HL-60/S4 (cell line): ENCODE measurements at regions not wholly inside any gene's neighbourhood (a gene's known extent, or its start where the extent isn't known, plus 50 kb on each side); places are given as distances from the start of the nearest gene placed in this dataset.

Experiments
- in situ Hi-C: fragments of 300-500 bp; cut with MboI; formaldehyde crosslinking; loops from 2 replicates; pipeline ENCODE4 v1.14.3; 2022; ENCODE audit warnings: low sequenced_read_pairs

GRCh38 chr11:76721755-76722677 is 51.5 kb upstream of the LRRC32 start:
- in situ Hi-C loops = loop anchor here (10.0 kb wide), 1 partner anchor 193 kb away; no protein-coding TSS in a partner anchor

GRCh38 chr11:76723142-76723541 is 52.6 kb upstream of the LRRC32 start:
- in situ Hi-C loops = loop anchor here (10.0 kb wide), 1 partner anchor 192 kb away; no protein-coding TSS in a partner anchor

- in situ Hi-C loops = loop anchor here (10.0 kb wide), 1 partner anchor 191 kb away; no protein-coding TSS in a partner anchor
Observed at GRCh38 chr11:76723548-76723947, 53.0 kb upstream of the LRRC32 start.

- in situ Hi-C loops = loop anchor here (10.0 kb wide), 1 partner anchor 191 kb away; no protein-coding TSS in a partner anchor
Observed at GRCh38 chr11:76724171-76724768, 53.7 kb upstream of the LRRC32 start.

- in situ Hi-C loops = loop anchor here (10.0 kb wide), 1 partner anchor 187 kb away; no protein-coding TSS in a partner anchor
Observed at GRCh38 chr11:76728227-76728626, 54.9 kb upstream of the TSKU start.

GRCh38 chr11:76728778-76729177 is 54.4 kb upstream of the TSKU start:
- in situ Hi-C loops = loop anchor here (10.0 kb wide), 1 partner anchor 186 kb away; no protein-coding TSS in a partner anchor

DNA sequence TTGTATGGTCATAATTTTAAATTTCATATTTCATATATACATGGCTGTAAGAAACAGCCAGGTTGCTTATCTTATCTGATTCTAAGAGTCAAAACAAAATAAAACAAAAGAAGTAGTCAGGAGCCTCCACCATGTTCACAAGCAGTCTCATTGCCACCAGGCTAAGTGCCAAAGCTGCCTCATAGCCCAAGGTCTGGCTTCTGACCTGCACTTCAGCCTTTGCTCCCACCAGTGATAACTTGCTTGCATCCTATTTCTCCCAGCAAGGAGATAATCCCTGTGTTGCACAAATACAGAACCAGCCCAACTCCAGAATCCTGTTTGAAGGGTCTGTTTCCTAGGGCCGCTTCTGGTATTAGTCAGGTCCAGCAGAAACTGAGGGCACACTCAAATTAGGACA is 53.9 kb upstream of the TSKU start:
- in situ Hi-C loops = loop anchor here (10.0 kb wide), 1 partner anchor 186 kb away; no protein-coding TSS in a partner anchor

GRCh38 chr11:76730887-76731565 is 52.1 kb upstream of the TSKU start:
- in situ Hi-C loops = no loop called here

DNA sequence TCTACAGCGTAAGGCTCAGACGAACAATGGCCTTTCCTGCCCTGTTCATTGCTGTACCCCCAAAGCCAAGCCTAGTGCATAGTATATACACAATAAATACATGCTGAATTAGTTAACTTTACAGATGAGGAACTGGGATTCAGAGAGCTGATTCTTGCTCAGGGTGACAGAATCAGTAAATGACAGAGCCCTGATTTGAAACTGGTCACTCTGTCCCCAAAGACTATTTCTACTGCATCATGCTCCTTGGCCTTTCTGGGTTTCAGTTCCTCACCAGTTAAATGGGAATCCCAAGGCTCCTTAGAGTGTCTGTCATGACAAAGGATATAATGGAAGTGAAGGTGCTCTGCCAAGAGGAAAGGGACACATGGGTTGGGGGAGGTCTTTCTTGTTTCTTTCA is 50.5 kb upstream of the TSKU start:
- in situ Hi-C loops = no loop called here
